ENCODE measurements at regions not wholly inside any gene's neighbourhood (a gene's known extent, or its start where the extent isn't known, plus 50 kb on each side); places are given as distances from the start of the nearest gene placed in this dataset.
"Not testable (repeated sequence)": the region's sequence is repeated elsewhere in the genome, so short reads cannot be mapped to it uniquely, and the experiment has no call there.

GRCh38 chr14:71616013-71616412, 316.2 kb upstream of the RGS6 start:
- DNase-seq: no peak

GRCh38 chr14:71618047-71618446, 314.2 kb upstream of the RGS6 start:
- no peak for DNase-seq

GRCh38 chr14:71618716-71619115, 313.5 kb upstream of the RGS6 start:
- DNase-seq: no peak

- DNase-seq: no peak
These were observed 312.8 kb upstream of the RGS6 start for GRCh38 chr14:71619472-71619871.

- DNase-seq: no peak
These were observed 311.8 kb upstream of the RGS6 start for GRCh38 chr14:71620401-71620800.

GRCh38 chr14:71621276-71621675, 311.0 kb upstream of the RGS6 start:
- DNase-seq: no peak

GRCh38 chr14:71621980-71622605, 310.1 kb upstream of the RGS6 start:
- DNase-seq: no peak

GRCh38 chr14:71623939-71624338, 308.3 kb upstream of the RGS6 start:
- no peak for DNase-seq

- no peak for DNase-seq
These were observed 307.1 kb upstream of the RGS6 start for GRCh38 chr14:71625175-71625574.

GRCh38 chr14:71625891-71626701, 306.1 kb upstream of the RGS6 start:
- no peak for DNase-seq

- DNase-seq: no peak
These were observed 303.8 kb upstream of the RGS6 start for GRCh38 chr14:71628433-71628832.

GRCh38 chr14:71629250-71629649, 303.0 kb upstream of the RGS6 start:
- no peak for DNase-seq

- no peak for DNase-seq
These were observed 302.3 kb upstream of the RGS6 start for GRCh38 chr14:71629765-71630492.

GRCh38 chr14:71631030-71631429, 301.2 kb upstream of the RGS6 start:
- not testable (repeated sequence) for DNase-seq

GRCh38 chr14:71632440-71632946, 299.7 kb upstream of the RGS6 start:
- no peak for DNase-seq

- no peak for DNase-seq
These were observed 296.2 kb upstream of the RGS6 start for GRCh38 chr14:71636076-71636475.

GRCh38 chr14:71636820-71637471, 295.3 kb upstream of the RGS6 start:
- no peak for DNase-seq

GRCh38 chr14:71638523-71639196, 293.6 kb upstream of the RGS6 start:
- no peak for DNase-seq

- DNase-seq: no peak
These were observed 289.5 kb upstream of the RGS6 start for GRCh38 chr14:71642715-71643114.

- no peak for DNase-seq
These were observed 286.6 kb upstream of the RGS6 start for GRCh38 chr14:71645656-71646055.

- no peak for DNase-seq
These were observed 285.7 kb upstream of the RGS6 start for GRCh38 chr14:71646518-71646917.

- DNase-seq: no peak
These were observed 285.0 kb upstream of the RGS6 start for GRCh38 chr14:71647086-71647784.
